GM12878 (cell line): ENCODE measurements at regions not wholly inside any gene's neighbourhood (a gene's known extent, or its start where the extent isn't known, plus 50 kb on each side); places are given as distances from the start of the nearest gene placed in this dataset.

Experiments used
- ATAC-seq: fragments of 200-7000 bp; cut with Tn5 transposase; 3 replicates; pipeline ENCODE4 v1.9.1; 2020; ENCODE audit warnings: mild to moderate bottlenecking, moderate library complexity
- BruUV-seq: library from RNA; stranded (reverse); fragments of 400-500 nt; replicated peaks from 2 replicates; lab custom pipeline; 2021; lab: Mats Ljungman, UMichigan
- CTCF ChIA-PET: fragments of 300-600 bp; sonication (Branson Sonifier 250); formaldehyde crosslinking; extraction: SDS; loops from one replicate; lab custom pipeline; 2021; ENCODE audit warnings: inconsistent platforms; lab: Yijun Ruan, JAX
- POLR2A ChIA-PET: fragments of 350-600 bp; formaldehyde crosslinking; extraction: SDS; loops from one replicate; lab custom pipeline; 2021; ENCODE audit warnings: inconsistent platforms; lab: Charles Lee
- RAD21 ChIA-PET: fragments of 300-600 bp; sonication (Branson Sonifier 250); formaldehyde crosslinking; loops from one replicate; lab custom pipeline; 2023; ENCODE audit warnings: antibody characterized with exemption; ENCODE audit not compliant: unreplicated experiment; lab: Charles Lee
- SMC1A ChIA-PET: fragments of 300-600 bp; sonication (Branson Sonifier 250); formaldehyde crosslinking; loops from one replicate; lab custom pipeline; 2023; ENCODE audit not compliant: unreplicated experiment, uncharacterized antibody; lab: Charles Lee
- DNase-seq: peaks from one replicate; pipeline ENCODE4 v3.0.0-alpha.2; 2011; ENCODE audit warnings: low read depth, low spot score
- FAIRE-seq: peaks from 3 replicates; lab custom pipeline; 2011; peaks lifted over from hg19 to GRCh38; lab: Jason Lieb, UNC
- H2AFZ ChIP-seq: 2 replicates; pipeline ENCODE4 v1.6.0; 2011; ENCODE audit warnings: low read depth, low read length, control low read depth; ENCODE audit not compliant: control insufficient read depth
- H3K27ac ChIP-seq: 2 replicates; pipeline ENCODE4 v1.5.1; 2011; ENCODE audit warnings: control low read depth; ENCODE audit not compliant: control insufficient read depth, insufficient read depth
- H3K27me3 ChIP-seq, 2 experiments: replicated peaks in 1 of 2; 2 replicates each; pipeline versions ENCODE4 v1.6.0 to v1.6.1; 2011; ENCODE audit warnings: low read length in 1 of 2; ENCODE audit not compliant: control insufficient read depth in 2 of 2, insufficient read depth in 2 of 2
- H3K36me3 ChIP-seq, 2 experiments: 2 replicates each; pipeline ENCODE4 v1.5.1; 2011; ENCODE audit warnings: low read length in 1 of 2; ENCODE audit not compliant: control insufficient read depth in 2 of 2, insufficient read depth in 2 of 2
- H3K4me1 ChIP-seq: 2 replicates; pipeline ENCODE4 v1.6.1; 2011; ENCODE audit warnings: mild to moderate bottlenecking, low read length, moderate library complexity, mixed read lengths; ENCODE audit not compliant: control insufficient read depth, insufficient read depth
- H3K4me2 ChIP-seq: 2 replicates; pipeline ENCODE4 v1.6.0; 2011; ENCODE audit warnings: control low read depth; ENCODE audit not compliant: control insufficient read depth, insufficient read depth
- H3K4me3 ChIP-seq: fragments of 200-600 bp; sonication (generic); 2 replicates; pipeline ENCODE4 v1.5.1; 2016
- H3K79me2 ChIP-seq: 2 replicates; pipeline ENCODE4 v1.6.0; 2011; ENCODE audit warnings: low read length; ENCODE audit not compliant: control insufficient read depth, insufficient read depth
- H3K9ac ChIP-seq: 2 replicates; pipeline ENCODE4 v1.8.0; 2011; ENCODE audit warnings: low read length, control low read depth, mixed read lengths; ENCODE audit not compliant: control insufficient read depth, insufficient read depth
- H3K9me3 ChIP-seq: replicated peaks from 3 replicates; pipeline ENCODE4 v1.5.1; 2011; ENCODE audit warnings: mild to moderate bottlenecking, low read length; ENCODE audit not compliant: control insufficient read depth, insufficient read depth
- H4K20me1 ChIP-seq: 2 replicates; pipeline ENCODE4 v1.6.0; 2011; ENCODE audit not compliant: control insufficient read depth, insufficient read depth
- E4F1 ChIP-seq: fragments of 450-650 bp; IDR thresholded peaks from 2 replicates; pipeline ENCODE4 v1.6.1; 2018; ENCODE audit warnings: borderline replicate concordance, mild to moderate bottlenecking; ENCODE audit not compliant: partially characterized antibody
- EGR1 ChIP-seq, 2 experiments: IDR thresholded peaks; 1 replicate in 1 of 2; 2 replicates in 1 of 2; pipeline ENCODE4 v1.6.1; 2011 to 2012; ENCODE audit warnings: low read depth in 2 of 2, low read length in 2 of 2, borderline replicate concordance in 1 of 2, mild to moderate bottlenecking in 1 of 2, moderate library complexity in 1 of 2
- FOXK2 ChIP-seq: fragments of 450-650 bp; IDR thresholded peaks from 2 replicates; pipeline ENCODE4 v1.6.1; 2017; ENCODE audit warnings: mild to moderate bottlenecking, moderate library complexity
- NFXL1 ChIP-seq: fragments of 450-650 bp; IDR thresholded peaks from 2 replicates; pipeline ENCODE4 v1.6.1; 2017; ENCODE audit warnings: antibody characterized with exemption, mild to moderate bottlenecking, borderline replicate concordance
- PKNOX1 ChIP-seq: fragments of 450-650 bp; IDR thresholded peaks from 2 replicates; pipeline ENCODE4 v1.6.1; 2016; ENCODE audit warnings: mild to moderate bottlenecking
- POLR2A ChIP-seq: IDR thresholded peaks from 2 replicates; pipeline ENCODE4 v1.6.1; 2011; ENCODE audit warnings: low read depth, mild to moderate bottlenecking, low read length
- WGBS: methylation state at CpG from one replicate; pipeline ENCODE4 v1.1.6; 2016; ENCODE audit warnings: low lambda C conversion rate; ENCODE audit not compliant: insufficient replicate concordance, insufficient coverage; ENCODE audit errors: missing lambda C conversion rate; 5-methylcytosine and 5-hydroxymethylcytosine counted together
- in situ Hi-C: fragments of 300-500 bp; cut with MboI; formaldehyde crosslinking; loops from 9 replicates; pipeline ENCODE4 v1.14.3; 2018; ENCODE audit warnings: mixed read lengths
- intact Hi-C: fragments of 100-400 bp; cut with micrococcal nuclease; formaldehyde crosslinking; loops from one replicate; pipeline ENCODE4 v1.14.2; 2022; ENCODE audit not compliant: unreplicated experiment

GRCh38 chr1:96445302-96445701, 276.3 kb upstream of the PTBP2 start:
- SMC1A ChIA-PET, result interaction anchor here (0.6 kb wide), 1 partner anchor 1296 kb away, joined by 3 read pairs; no protein-coding TSS in a partner anchor
- no peak for ATAC-seq

More at GRCh38 chr1:96445302-96445701, 276.3 kb upstream of the PTBP2 start:
- Histone ChIP-seq H2AFZ (no peak overlapping the region), H3K27me3 (no peaks in the 10 kb centered on the region), H3K4me1 (no peaks in the 10 kb centered on the region), H3K4me2 (no peak overlapping the region), H3K4me3 (no peak overlapping the region), H3K9me3 (no peaks in the 10 kb centered on the region), H3K9ac (no peak overlapping the region), H3K36me3 (no peaks in the 10 kb centered on the region), H3K79me2 (no peaks in the 10 kb centered on the region), H4K20me1 (no peaks in the 10 kb centered on the region), H3K27ac (no peak overlapping the region)
- DNase-seq (no peak), FAIRE-seq (no peak)
- intact Hi-C loops, result no loop called here
- POLR2A ChIA-PET, result no interaction called here
- CTCF ChIA-PET, result no interaction called here
- no peak for TF ChIP-seq PKNOX1
- TF ChIP-seq NFXL1, result no peak
- TF ChIP-seq E4F1, result no peak
- no peak for TF ChIP-seq POLR2A
- TF ChIP-seq EGR1 (IDR thresholded peaks at IDR 0.05; ENCODE audit: borderline replicate concordance in 1 of 2, low read depth in 2 of 2, low read length in 2 of 2), result no peak
- no peak for TF ChIP-seq FOXK2
- WGBS, result 46% methylated on average over 1 of the region's 1 CpG
- in situ Hi-C loops, result no loop called here
- RAD21 ChIA-PET, result no interaction called here
- no TSS peak for BruUV-seq
